ENCODE measurements at regions not wholly inside any gene's neighbourhood (a gene's known extent, or its start where the extent isn't known, plus 50 kb on each side); places are given as distances from the start of the nearest gene placed in this dataset.

DNA sequence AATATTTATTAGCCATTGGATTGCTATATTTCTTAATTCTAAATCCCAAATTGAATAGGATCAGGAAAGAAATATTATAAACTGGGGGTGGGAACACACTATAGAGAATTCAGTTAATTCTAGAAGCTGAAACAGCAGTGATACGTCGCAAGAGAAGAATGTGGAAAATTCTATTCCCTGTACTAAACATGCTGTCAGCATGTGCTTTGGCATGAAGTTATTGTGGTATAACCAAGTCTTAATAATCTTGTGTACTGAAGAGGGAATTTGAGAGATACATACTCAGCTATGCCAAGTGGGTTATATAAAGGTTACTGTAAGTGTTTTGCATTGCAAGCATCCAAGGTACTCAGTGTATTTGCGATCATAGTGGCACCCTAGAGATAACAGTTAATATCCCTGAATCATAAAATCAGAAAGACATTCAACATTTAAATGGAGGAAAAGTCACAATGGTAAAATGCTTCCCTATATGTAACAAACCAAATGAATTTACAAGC is 1492.9 kb upstream of the C9orf72 start:
- Histone ChIP-seq H3K27me3 (ENCODE audit: insufficient read depth, low read length) (no peaks in the 10 kb centered on the region), H2AFZ (ENCODE audit: low read length) (no peak overlapping the region)

More for the DNA sequence above, 1492.9 kb upstream of the C9orf72 start:
- Histone ChIP-seq H3K18ac (ENCODE audit: insufficient read length, low read depth, low read length) (no peak overlapping the region), H2BK15ac (ENCODE audit: low read depth, low read length) (no peak overlapping the region), H3K23ac (ENCODE audit: insufficient read length, low read depth, low read length) (no peak overlapping the region), H3K23me2 (ENCODE audit: insufficient read length, low read depth, low read length, poor library complexity, severe bottlenecking) (no peaks in the 10 kb centered on the region), H4K20me1 (ENCODE audit: control insufficient read depth, insufficient read depth, insufficient read length) (no peaks in the 10 kb centered on the region), H3K4me2 (ENCODE audit: insufficient read depth, insufficient read length, low read length) (no peak overlapping the region), H3K56ac (ENCODE audit: insufficient read length, low read depth, low read length) (no peak overlapping the region), H4K91ac (ENCODE audit: insufficient read length, low read depth, low read length) (no peak overlapping the region), H4K8ac (replicated peaks; ENCODE audit: insufficient read length, low read depth, low read length) (no peak overlapping the region), H2BK12ac (ENCODE audit: insufficient read length, low read depth, low read length) (no peak overlapping the region), H3K4ac (ENCODE audit: low read depth, low read length) (no peak overlapping the region), H3K4me1 (ENCODE audit: insufficient read depth, low read length) (no peaks in the 10 kb centered on the region; the same call in 1 of the 2 replicates), H3K79me1 (ENCODE audit: insufficient read depth, low read depth, low read length, poor library complexity, severe bottlenecking) (no peaks in the 10 kb centered on the region), H3K14ac (ENCODE audit: insufficient read depth, low read length) (no peak overlapping the region), H3K9ac (ENCODE audit: extremely low read depth, insufficient read length, low read length) (no peak overlapping the region), H3T11ph (ENCODE audit: low read length) (no peak overlapping the region), H3K79me2 (ENCODE audit: insufficient read depth, low read length) (no peaks in the 10 kb centered on the region), H2BK120ac (ENCODE audit: low read depth, low read length, poor library complexity, severe bottlenecking) (no peak overlapping the region), H3K9me3 (ENCODE audit: control insufficient read depth, low read depth, low read length) (no peaks in the 10 kb centered on the region), H3K27ac (ENCODE audit: insufficient read length, low read depth, low read length) (no peak overlapping the region), H2BK20ac (ENCODE audit: low read depth, low read length, poor library complexity, severe bottlenecking) (no peak overlapping the region), H2AK5ac (ENCODE audit: insufficient read length, low read length) (no peak overlapping the region), H4K5ac (ENCODE audit: insufficient read length, low read depth, low read length) (no peak overlapping the region), H2BK5ac (ENCODE audit: insufficient read length, low read length) (no peak overlapping the region)
- Mint-ChIP-seq H3K4me3 (no peak overlapping the region), H3K27ac (no peak overlapping the region), H3K36me3 (ENCODE audit: insufficient read depth in 1 of 3, low read depth in 3 of 3) (no peaks in the 10 kb centered on the region), H3K4me1 (peaks cover 0 to 6% of the 10 kb centered on the region in 2 experiments; a peak in 2 of 4 replicates), H3K27me3 (ENCODE audit: low read depth) (no peaks in the 10 kb centered on the region), H3K9me3 (no peaks in the 10 kb centered on the region)
- TF ChIP-seq, protein P1, sequence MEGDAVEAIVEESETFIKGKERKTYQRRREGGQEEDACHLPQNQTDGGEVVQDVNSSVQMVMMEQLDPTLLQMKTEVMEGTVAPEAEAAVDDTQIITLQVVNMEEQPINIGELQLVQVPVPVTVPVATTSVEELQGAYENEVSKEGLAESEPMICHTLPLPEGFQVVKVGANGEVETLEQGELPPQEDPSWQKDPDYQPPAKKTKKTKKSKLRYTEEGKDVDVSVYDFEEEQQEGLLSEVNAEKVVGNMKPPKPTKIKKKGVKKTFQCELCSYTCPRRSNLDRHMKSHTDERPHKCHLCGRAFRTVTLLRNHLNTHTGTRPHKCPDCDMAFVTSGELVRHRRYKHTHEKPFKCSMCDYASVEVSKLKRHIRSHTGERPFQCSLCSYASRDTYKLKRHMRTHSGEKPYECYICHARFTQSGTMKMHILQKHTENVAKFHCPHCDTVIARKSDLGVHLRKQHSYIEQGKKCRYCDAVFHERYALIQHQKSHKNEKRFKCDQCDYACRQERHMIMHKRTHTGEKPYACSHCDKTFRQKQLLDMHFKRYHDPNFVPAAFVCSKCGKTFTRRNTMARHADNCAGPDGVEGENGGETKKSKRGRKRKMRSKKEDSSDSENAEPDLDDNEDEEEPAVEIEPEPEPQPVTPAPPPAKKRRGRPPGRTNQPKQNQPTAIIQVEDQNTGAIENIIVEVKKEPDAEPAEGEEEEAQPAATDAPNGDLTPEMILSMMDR (conservative IDR thresholded peaks at IDR 0.05): no peak
- no CpG with 5 or more reads among the region's 3 CpGs for WGBS (ENCODE audit: extremely low coverage, insufficient read length, low lambda C conversion rate)
- DNase-seq: no peak

Measured in H9 (cell line).